Middle frontal gyrus (tissue), 1 donor: ENCODE measurements at regions not wholly inside any gene's neighbourhood (a gene's known extent, or its start where the extent isn't known, plus 50 kb on each side); places are given as distances from the start of the nearest gene placed in this dataset.
"Not testable (repeated sequence)": the region's sequence is repeated elsewhere in the genome, so short reads cannot be mapped to it uniquely, and the experiment has no call there.

Experiments
- DNase-seq: peaks from one replicate; pipeline ENCODE4 v3.0.0-alpha.2; 2015; ENCODE audit warnings: low spot score; ENCODE audit errors: extremely low spot score

- no peak for DNase-seq
Observed at GRCh38 chr3:174538151-174538550, 321.0 kb upstream of the NAALADL2 start.

GRCh38 chr3:174540116-174540908, 318.8 kb upstream of the NAALADL2 start:
- no peak for DNase-seq

- DNase-seq = no peak
Observed at GRCh38 chr3:174541708-174542315, 317.3 kb upstream of the NAALADL2 start.

- DNase-seq = no peak
Observed at GRCh38 chr3:174547801-174548435, 311.2 kb upstream of the NAALADL2 start.

GRCh38 chr3:174548841-174549623, 310.1 kb upstream of the NAALADL2 start:
- DNase-seq = no peak

GRCh38 chr3:174581558-174581957, 277.6 kb upstream of the NAALADL2 start:
- DNase-seq = no peak

- DNase-seq = no peak
Observed at GRCh38 chr3:174583396-174583795, 275.7 kb upstream of the NAALADL2 start.

- DNase-seq = not testable (repeated sequence)
Observed at GRCh38 chr3:174587137-174587536, 272.0 kb upstream of the NAALADL2 start.

- no peak for DNase-seq
Observed at GRCh38 chr3:174596447-174596982, 262.6 kb upstream of the NAALADL2 start.

- no peak for DNase-seq
Observed at GRCh38 chr3:174598885-174599439, 260.2 kb upstream of the NAALADL2 start.

GRCh38 chr3:174613173-174613572, 246.0 kb upstream of the NAALADL2 start:
- DNase-seq = no peak

GRCh38 chr3:174614036-174614435, 245.1 kb upstream of the NAALADL2 start:
- no peak for DNase-seq

GRCh38 chr3:174618368-174619080, 240.6 kb upstream of the NAALADL2 start:
- DNase-seq = no peak

- DNase-seq = no peak
Observed at GRCh38 chr3:174619239-174619638, 239.9 kb upstream of the NAALADL2 start.

GRCh38 chr3:174620138-174620537, 239.0 kb upstream of the NAALADL2 start:
- no peak for DNase-seq

- no peak for DNase-seq
Observed at GRCh38 chr3:174620855-174621472, 238.2 kb upstream of the NAALADL2 start.

GRCh38 chr3:174633342-174633741, 225.8 kb upstream of the NAALADL2 start:
- no peak for DNase-seq

GRCh38 chr3:174636451-174636850, 222.7 kb upstream of the NAALADL2 start:
- DNase-seq = no peak

- DNase-seq = no peak
Observed at GRCh38 chr3:174639406-174639805, 219.7 kb upstream of the NAALADL2 start.

GRCh38 chr3:174639970-174640369, 219.2 kb upstream of the NAALADL2 start:
- no peak for DNase-seq
